ENCODE measurements at regions not wholly inside any gene's neighbourhood (a gene's known extent, or its start where the extent isn't known, plus 50 kb on each side); places are given as distances from the start of the nearest gene placed in this dataset.

DNA sequence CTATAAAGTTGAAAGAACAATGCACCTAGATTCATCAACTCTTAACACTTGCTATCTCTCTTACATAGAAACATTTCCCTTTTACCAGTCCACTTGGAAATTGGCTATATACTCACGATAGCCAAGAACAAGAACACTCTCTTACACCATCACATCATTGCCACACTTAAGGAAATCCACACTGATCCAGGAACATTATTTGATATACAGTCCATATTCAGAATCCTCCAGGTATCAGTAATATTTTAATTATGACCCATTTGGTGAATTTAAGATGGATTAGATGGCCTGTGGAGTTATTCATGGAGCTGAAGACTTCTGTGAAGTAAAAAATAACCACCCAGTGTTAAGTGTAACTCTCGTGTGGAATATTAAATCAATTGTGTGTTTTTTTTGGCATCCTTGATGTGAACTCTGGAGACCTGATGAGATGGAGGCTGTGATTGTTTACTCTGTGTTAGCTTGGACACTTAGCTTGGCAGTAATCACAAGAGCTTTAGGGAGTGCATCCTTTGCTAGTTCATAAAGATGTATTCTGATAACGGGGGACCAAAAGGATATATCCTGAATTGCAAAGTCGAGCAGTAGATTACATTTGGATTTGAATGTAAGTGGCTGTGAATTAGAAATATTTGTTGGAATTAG, 52.0 kb upstream of the ABL1 start:
- H3K4me3 ChIP-seq (ENCODE audit: low read depth, low read length) = no peak overlapping the region
- TF ChIP-seq, protein P1, sequence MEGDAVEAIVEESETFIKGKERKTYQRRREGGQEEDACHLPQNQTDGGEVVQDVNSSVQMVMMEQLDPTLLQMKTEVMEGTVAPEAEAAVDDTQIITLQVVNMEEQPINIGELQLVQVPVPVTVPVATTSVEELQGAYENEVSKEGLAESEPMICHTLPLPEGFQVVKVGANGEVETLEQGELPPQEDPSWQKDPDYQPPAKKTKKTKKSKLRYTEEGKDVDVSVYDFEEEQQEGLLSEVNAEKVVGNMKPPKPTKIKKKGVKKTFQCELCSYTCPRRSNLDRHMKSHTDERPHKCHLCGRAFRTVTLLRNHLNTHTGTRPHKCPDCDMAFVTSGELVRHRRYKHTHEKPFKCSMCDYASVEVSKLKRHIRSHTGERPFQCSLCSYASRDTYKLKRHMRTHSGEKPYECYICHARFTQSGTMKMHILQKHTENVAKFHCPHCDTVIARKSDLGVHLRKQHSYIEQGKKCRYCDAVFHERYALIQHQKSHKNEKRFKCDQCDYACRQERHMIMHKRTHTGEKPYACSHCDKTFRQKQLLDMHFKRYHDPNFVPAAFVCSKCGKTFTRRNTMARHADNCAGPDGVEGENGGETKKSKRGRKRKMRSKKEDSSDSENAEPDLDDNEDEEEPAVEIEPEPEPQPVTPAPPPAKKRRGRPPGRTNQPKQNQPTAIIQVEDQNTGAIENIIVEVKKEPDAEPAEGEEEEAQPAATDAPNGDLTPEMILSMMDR (IDR thresholded peaks at IDR 0.05; ENCODE audit: low read depth, low read length) = no peak

DNA sequence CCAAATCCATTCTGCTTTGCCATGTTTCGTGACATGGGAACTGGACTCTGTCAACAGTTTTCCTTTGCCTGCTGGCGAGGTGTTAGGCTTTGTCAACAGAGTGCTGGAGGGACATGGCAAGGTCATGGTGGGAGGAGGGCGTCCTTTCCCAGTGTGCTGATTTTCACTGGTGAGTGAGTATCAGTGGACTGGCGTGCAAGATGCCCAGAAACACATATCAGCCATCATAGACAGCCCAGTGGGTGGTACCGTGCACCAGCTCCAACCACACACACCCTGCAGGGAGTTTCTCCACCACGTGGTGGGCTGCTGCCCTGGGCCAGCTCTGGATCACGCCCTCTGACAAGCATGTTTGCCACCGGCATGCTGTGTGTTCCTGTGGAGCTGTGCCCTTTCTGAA, 50.0 kb upstream of the ABL1 start:
- no peak overlapping the region for H3K4me3 ChIP-seq (ENCODE audit: low read depth, low read length)
- TF ChIP-seq, protein P1 (IDR thresholded peaks at IDR 0.05; ENCODE audit: low read depth, low read length) = no peak

Data from WI38 (cell line).